HG02970 (cell line): ENCODE measurements at regions not wholly inside any gene's neighbourhood (a gene's known extent, or its start where the extent isn't known, plus 50 kb on each side); places are given as distances from the start of the nearest gene placed in this dataset.

Experiments
- ATAC-seq: cut with Tn5 transposase; IDR thresholded peaks from one replicate; pipeline ENCODE4 v1.9.1; 2021; ENCODE audit warnings: mild to moderate bottlenecking, moderate library complexity, moderate number of reproducible peaks; ENCODE audit not compliant: unreplicated experiment, low FRiP score

GRCh38 chr1:218847089-218847768 lies 326.4 kb upstream of the LYPLAL1 start:
- no peak for ATAC-seq

GRCh38 chr1:218848009-218848408 lies 325.7 kb upstream of the LYPLAL1 start:
- ATAC-seq = no peak

- no peak for ATAC-seq
Observed at GRCh38 chr1:218850367-218850766, 323.3 kb upstream of the LYPLAL1 start.

GRCh38 chr1:218851586-218851985 lies 322.1 kb upstream of the LYPLAL1 start:
- ATAC-seq = no peak

GRCh38 chr1:218852527-218852926 lies 321.2 kb upstream of the LYPLAL1 start:
- ATAC-seq = no peak

GRCh38 chr1:218863987-218864386 lies 309.7 kb upstream of the LYPLAL1 start:
- ATAC-seq = no peak

- ATAC-seq = no peak
Observed at GRCh38 chr1:218865591-218865990, 308.1 kb upstream of the LYPLAL1 start.

GRCh38 chr1:218866507-218866906 lies 307.2 kb upstream of the LYPLAL1 start:
- no peak for ATAC-seq

- ATAC-seq = no peak
Observed at GRCh38 chr1:218867066-218867465, 306.6 kb upstream of the LYPLAL1 start.

- ATAC-seq = no peak
Observed at GRCh38 chr1:218867941-218868626, 305.6 kb upstream of the LYPLAL1 start.

- ATAC-seq = no peak
Observed at GRCh38 chr1:218869276-218869675, 304.4 kb upstream of the LYPLAL1 start.

GRCh38 chr1:218872026-218872425 lies 301.7 kb upstream of the LYPLAL1 start:
- no peak for ATAC-seq

- no peak for ATAC-seq
Observed at GRCh38 chr1:218872928-218873327, 300.8 kb upstream of the LYPLAL1 start.

- ATAC-seq = no peak
Observed at GRCh38 chr1:218874313-218874712, 299.4 kb upstream of the LYPLAL1 start.

GRCh38 chr1:218874801-218875400 lies 298.8 kb upstream of the LYPLAL1 start:
- no peak for ATAC-seq

- ATAC-seq = no peak
Observed at GRCh38 chr1:218878369-218878768, 295.3 kb upstream of the LYPLAL1 start.

GRCh38 chr1:218880484-218881060 lies 293.1 kb upstream of the LYPLAL1 start:
- no peak for ATAC-seq

- no peak for ATAC-seq
Observed at GRCh38 chr1:218882454-218882853, 291.2 kb upstream of the LYPLAL1 start.

- no peak for ATAC-seq
Observed at GRCh38 chr1:218886101-218886871, 287.4 kb upstream of the LYPLAL1 start.

- no peak for ATAC-seq
Observed at GRCh38 chr1:218887141-218887925, 286.3 kb upstream of the LYPLAL1 start.
